Right lung (tissue), 2 donors: ENCODE measurements at regions not wholly inside any gene's neighbourhood (a gene's known extent, or its start where the extent isn't known, plus 50 kb on each side); places are given as distances from the start of the nearest gene placed in this dataset.

Experiments used
- DNase-seq, 2 donors: peaks; one replicate each; pipeline ENCODE4 v3.0.0-alpha.2; 2013

- DNase-seq = no peak
Observed at GRCh38 chr18:25445430-25445829, 93.5 kb upstream of the ZNF521 start.

DNA sequence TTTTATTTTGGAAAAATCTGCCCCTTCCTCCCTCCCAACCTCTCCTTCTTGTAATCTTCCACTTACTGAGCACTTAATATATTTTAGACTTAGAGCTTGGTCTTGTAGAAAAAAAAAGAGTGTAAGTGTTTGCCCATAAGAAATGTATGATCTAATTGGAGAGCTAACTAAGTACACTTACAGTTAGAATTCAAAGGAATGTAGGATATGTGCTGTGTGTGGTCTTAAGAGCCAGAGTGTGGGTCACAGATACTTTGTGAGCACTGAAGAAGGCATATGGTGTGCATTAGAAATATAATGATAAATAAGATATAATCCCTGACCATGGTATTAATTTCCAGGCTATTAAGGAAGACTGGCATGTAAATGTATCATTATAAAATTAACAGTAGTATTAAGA, 91.8 kb upstream of the ZNF521 start:
- DNase-seq = no peak

- DNase-seq = no peak
Observed at GRCh38 chr18:25435149-25435782, 83.3 kb upstream of the ZNF521 start.

DNA sequence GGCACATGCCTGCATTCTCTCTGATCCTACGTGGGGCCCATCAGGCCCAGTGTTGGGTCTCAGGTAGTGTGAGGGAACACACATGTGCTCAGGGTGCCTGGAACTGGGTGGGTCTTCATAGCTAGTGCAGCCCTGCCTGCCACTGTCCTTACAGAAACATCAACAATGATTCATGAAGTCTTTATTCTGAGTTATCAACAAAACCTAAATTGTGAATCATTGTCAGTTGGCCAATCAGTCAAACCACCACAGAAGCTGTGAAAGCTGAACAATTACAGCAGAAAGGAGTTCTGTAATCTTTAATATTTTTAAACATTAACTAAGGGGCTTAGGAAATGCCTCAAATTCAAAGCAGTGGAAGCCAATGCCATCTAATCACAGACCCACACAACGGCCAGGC, 82.8 kb upstream of the ZNF521 start:
- DNase-seq = no peak

GRCh38 chr18:25433590-25433989, 81.6 kb upstream of the ZNF521 start:
- DNase-seq = no peak

GRCh38 chr18:25425024-25425423, 73.1 kb upstream of the ZNF521 start:
- no peak for DNase-seq

- DNase-seq = no peak
Observed at GRCh38 chr18:25423760-25424159, 71.8 kb upstream of the ZNF521 start.

DNA sequence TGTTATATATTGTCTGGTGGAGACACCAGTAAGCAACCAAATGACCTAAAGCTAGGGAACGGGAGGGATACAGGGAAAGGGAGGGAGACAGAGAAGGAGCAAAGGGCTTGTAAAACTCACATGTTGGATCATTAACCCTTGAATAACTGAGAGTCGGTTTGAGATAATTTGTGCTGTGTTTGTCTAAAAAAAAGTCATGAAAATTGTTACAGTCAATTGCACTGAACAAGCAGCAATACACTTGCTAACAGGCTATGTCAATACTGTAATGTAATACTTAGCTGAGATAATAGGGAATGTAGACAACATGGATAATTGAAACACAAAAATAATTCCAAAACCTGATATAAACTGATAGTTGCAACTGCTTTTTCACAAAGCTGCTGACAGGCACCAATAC, 71.3 kb upstream of the ZNF521 start:
- no peak for DNase-seq

GRCh38 chr18:25422230-25422629, 70.3 kb upstream of the ZNF521 start:
- no peak for DNase-seq

DNA sequence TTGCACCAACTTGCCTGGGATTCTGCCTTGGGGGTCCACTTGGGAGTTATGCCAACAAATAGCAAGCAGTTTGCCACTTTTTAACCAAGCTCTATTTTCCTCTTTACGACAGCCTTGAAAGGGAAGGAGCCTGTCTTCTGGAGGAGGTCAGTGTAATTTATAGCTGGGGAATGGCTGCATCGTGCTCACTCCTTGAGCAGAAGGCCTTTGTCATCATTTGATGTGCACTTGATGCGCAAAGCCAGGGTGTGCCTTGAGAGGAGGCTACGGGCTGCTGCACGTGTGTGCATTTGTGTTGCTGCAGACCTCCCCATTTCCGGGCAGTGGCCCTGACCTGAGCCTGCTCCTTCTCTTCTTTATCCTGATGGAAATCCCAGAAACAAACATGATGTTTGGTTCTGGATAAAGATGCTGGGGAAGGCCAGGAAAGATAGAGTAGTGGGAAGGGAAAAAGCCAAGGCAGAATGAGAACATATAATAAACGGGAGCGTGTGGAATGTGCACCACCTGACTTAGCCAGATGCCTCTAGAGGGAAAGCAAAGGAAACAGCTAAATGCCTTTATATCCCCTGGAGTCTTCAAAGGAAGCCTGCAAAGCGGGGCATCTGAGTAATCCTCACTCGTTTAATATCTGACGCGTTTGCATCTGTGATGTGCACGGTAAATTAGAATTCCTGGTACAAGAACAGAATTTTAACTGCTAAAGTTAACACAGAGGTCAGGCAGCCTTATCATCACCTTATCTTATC, 68.3 kb upstream of the ZNF521 start:
- DNase-seq = no peak

DNA sequence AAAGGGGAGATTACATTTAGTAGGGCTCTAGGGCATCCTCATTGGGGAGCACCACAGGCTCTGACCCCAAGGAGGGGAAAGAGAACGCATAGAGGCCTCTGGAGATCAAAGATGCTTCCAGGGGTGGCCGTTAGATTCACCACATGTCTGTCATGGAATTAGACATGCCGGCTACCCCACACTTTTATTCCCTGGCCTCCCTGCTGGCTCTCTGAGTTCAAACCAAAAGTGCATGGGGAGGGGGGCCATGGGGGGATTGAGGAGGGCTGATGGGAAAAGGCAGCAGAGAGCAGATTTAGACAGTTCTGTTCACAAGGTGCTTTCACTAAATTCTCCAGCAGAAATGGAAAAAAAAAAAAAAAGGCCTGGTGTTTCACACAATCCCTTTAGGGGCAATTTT, 64.4 kb upstream of the ZNF521 start:
- no peak for DNase-seq

- DNase-seq = no peak
Observed at GRCh38 chr18:25409971-25410370, 58.0 kb upstream of the ZNF521 start.

GRCh38 chr18:25408293-25408692, 56.3 kb upstream of the ZNF521 start:
- no peak for DNase-seq
